ENCODE measurements at regions not wholly inside any gene's neighbourhood (a gene's known extent, or its start where the extent isn't known, plus 50 kb on each side); places are given as distances from the start of the nearest gene placed in this dataset.

DNA sequence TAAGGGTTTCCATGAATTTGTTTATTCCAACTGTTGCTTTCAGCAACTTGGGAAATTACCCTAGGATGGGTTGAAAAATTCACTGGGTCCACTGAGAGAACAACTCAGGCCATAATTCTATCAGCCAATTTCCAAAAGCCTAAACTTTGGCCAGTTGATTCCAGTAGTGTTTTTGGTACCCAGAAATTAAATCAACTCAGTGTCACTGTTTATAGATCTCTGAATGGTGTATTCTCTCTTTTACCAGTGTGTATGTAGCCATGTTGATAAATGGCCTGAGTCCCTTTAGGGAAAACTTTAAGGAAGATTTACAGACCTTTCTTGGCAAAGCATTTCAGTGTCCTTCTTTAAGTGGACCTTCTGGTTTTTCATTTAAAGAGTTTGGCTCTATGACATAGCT lies 636.4 kb downstream of the OTOL1 start:
- ATAC-seq = no peak
- no peak overlapping the region for H3K27ac ChIP-seq
- no peak overlapping the region for H3K4me3 ChIP-seq
- no peaks in the 10 kb centered on the region for H3K36me3 ChIP-seq
- H3K4me1 ChIP-seq = no peaks in the 10 kb centered on the region
- no peaks in the 10 kb centered on the region for H3K9me3 ChIP-seq
- TF ChIP-seq POLR2A (IDR thresholded peaks at IDR 0.05) = no peak
- H3K27me3 ChIP-seq = no peaks in the 10 kb centered on the region

DNA sequence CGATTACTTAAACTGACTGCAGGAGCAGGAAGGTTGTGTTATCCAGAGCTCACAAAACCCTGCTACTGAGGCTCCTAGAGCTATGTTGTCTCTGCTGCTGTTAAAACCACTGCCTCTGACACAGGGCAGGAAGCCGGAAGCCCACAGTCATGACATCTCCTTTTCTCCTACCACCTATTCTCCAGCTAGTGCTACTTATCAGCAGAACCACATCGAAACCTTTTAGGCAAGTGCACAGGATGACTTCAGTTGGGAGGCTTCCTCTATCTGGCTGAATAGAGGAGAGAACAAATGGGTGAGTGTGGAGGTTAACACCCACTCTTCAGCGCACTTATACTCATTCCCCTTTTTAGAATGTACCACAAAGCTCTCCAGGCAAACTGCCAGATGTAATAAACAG lies 638.0 kb downstream of the OTOL1 start:
- ATAC-seq = no peak
- 73 to 75% methylated on average over 2 to 4 of the region's 4 CpGs for whole genome bisulfite sequencing, 2 donors (ENCODE audit: low coverage in 1 of 2)
- Histone ChIP-seq H3K27me3 (no peaks in the 10 kb centered on the region), H3K36me3 (no peaks in the 10 kb centered on the region), H3K4me1 (peaks cover 0 to 15% (median 0%) of the 10 kb centered on the region in 3 donors), H3K4me3 (no peak overlapping the region), H3K27ac (no peak overlapping the region), H3K9me3 (no peaks in the 10 kb centered on the region)
- no peak for TF ChIP-seq POLR2AphosphoS5 (IDR thresholded peaks at IDR 0.05)
- TF ChIP-seq POLR2A (IDR thresholded peaks at IDR 0.05) = no peak
- TF ChIP-seq, protein P1, sequence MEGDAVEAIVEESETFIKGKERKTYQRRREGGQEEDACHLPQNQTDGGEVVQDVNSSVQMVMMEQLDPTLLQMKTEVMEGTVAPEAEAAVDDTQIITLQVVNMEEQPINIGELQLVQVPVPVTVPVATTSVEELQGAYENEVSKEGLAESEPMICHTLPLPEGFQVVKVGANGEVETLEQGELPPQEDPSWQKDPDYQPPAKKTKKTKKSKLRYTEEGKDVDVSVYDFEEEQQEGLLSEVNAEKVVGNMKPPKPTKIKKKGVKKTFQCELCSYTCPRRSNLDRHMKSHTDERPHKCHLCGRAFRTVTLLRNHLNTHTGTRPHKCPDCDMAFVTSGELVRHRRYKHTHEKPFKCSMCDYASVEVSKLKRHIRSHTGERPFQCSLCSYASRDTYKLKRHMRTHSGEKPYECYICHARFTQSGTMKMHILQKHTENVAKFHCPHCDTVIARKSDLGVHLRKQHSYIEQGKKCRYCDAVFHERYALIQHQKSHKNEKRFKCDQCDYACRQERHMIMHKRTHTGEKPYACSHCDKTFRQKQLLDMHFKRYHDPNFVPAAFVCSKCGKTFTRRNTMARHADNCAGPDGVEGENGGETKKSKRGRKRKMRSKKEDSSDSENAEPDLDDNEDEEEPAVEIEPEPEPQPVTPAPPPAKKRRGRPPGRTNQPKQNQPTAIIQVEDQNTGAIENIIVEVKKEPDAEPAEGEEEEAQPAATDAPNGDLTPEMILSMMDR (IDR thresholded peaks at IDR 0.05) = no peak
- no peak for TF ChIP-seq EP300 (IDR thresholded peaks at IDR 0.05)

DNA sequence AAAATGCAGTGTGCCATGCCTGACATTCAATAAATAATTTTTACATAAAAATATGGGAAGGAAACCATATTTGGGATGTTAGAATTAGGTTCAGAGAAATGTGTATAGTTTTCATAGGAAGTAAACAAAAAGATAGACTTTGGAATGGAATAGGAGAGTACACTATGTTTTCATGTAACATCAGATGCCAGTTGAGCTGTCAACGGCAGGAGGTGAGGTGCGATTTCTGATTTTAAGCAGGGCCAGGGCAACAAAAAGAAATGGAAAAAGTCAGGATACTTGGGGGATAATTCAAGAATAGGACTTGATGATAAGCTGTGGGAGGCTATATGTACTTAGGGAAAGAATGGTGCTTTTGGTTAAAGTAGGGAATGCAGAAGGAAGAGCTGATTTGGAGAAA lies 639.5 kb downstream of the OTOL1 start:
- no peak for ATAC-seq
- peaks cover 0 to 31% (median 4%) of the 10 kb centered on the region in 3 donors for H3K4me1 ChIP-seq
- H3K36me3 ChIP-seq = no peaks in the 10 kb centered on the region
- no peak overlapping the region for H3K4me3 ChIP-seq
- no peak for TF ChIP-seq POLR2AphosphoS5 (IDR thresholded peaks at IDR 0.05)
- TF ChIP-seq EP300 (IDR thresholded peaks at IDR 0.05) = no peak
- TF ChIP-seq, protein P1 (IDR thresholded peaks at IDR 0.05) = no peak
- no peak for TF ChIP-seq POLR2A (IDR thresholded peaks at IDR 0.05)
- H3K9me3 ChIP-seq = no peaks in the 10 kb centered on the region
- H3K27ac ChIP-seq = no peak overlapping the region
- H3K27me3 ChIP-seq = no peaks in the 10 kb centered on the region
- WGBS, 2 donors (ENCODE audit: low coverage in 1 of 2) = 95 to 100% methylated on average over 2 of the region's 2 CpGs

DNA sequence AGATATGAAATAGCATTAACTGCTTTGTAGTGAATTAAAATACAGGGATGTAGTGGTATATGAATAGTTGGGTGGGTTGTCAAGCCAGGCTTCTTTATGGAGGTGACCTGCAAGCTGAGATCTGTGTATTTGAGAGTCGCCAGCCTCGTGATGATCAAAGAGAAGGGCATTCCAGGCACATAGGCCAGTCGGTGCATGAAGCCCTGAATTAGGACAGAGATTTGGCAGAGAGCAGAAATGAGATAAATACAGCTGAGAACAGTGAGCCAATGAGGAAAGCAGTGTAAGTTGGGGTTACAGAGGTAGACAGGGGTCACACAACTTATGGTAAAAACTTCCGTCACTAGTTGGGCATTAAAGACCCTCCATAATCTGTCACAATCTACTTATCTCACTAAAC lies 641.9 kb downstream of the OTOL1 start:
- Histone ChIP-seq H3K4me3 (no peak overlapping the region), H3K4me1 (peaks cover 0 to 41% (median 4%) of the 10 kb centered on the region in 3 donors), H3K36me3 (no peaks in the 10 kb centered on the region), H3K27me3 (no peaks in the 10 kb centered on the region), H3K27ac (peak overlapping the region in 1 of 4 donors; percentile 41), H3K9me3 (no peaks in the 10 kb centered on the region)
- no peak for ATAC-seq
- 35 to 51% methylated on average over 2 to 4 of the region's 4 CpGs for WGBS, 2 donors (ENCODE audit: low coverage in 1 of 2)
- TF ChIP-seq POLR2AphosphoS5 (IDR thresholded peaks at IDR 0.05) = no peak

DNA sequence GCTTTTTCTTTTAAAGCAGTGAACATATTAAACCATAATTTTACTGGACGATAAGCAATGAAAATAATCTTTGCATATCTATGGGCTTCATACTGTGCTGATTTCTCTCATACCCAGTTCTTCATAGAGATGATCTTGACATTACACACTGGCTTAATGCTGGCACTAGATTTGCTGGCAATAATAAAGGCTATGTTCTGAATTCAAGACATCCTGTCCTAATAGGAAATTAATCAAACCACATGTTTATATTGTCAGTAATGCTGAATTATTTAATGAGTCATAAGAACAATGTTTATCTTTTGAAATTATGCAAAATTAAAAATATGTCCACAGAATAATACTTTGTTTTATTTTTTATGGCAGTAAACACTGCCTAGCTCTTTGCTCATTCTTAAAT lies 643.2 kb downstream of the OTOL1 start:
- peak; percentile 34 for ATAC-seq
- Histone ChIP-seq H3K4me1 (peaks cover 0 to 41% (median 4%) of the 10 kb centered on the region in 3 donors), H3K27ac (no peak overlapping the region), H3K27me3 (no peaks in the 10 kb centered on the region), H3K4me3 (no peak overlapping the region), H3K9me3 (no peaks in the 10 kb centered on the region), H3K36me3 (no peaks in the 10 kb centered on the region)
- WGBS, 2 donors (ENCODE audit: low coverage in 1 of 2) = 13 to 28% methylated on average over 1 of the region's 1 CpG
- TF ChIP-seq POLR2A (IDR thresholded peaks at IDR 0.05) = no peak
- TF ChIP-seq POLR2AphosphoS5 (IDR thresholded peaks at IDR 0.05) = peak; percentile 53
- TF ChIP-seq, protein P1 (IDR thresholded peaks at IDR 0.05) = no peak
- TF ChIP-seq EP300 (IDR thresholded peaks at IDR 0.05) = no peak

DNA sequence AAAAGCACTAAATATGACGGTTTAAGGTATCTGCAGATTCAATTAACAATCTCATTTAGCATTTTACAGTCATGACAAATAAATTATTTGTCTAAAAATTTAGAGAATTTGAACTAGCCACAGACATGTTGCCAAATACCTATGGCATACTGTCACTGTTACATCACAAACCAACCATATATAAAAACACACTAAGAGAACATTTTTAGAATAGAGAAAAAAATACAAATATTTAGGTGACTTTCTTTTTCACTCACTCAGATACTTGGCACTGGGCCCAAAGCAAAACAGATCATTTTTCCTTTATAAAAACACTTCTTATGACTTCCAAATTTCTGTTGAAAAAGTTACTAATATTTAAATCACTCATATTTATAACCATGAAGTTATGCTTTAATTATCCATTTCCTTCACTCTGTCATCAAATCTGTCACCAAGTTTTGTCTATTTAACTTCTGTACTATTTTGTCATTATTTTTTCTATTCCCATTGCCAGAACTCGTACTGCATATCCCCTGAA lies 644.7 kb downstream of the OTOL1 start:
- H3K27ac ChIP-seq = peak overlapping the region in 1 of 4 donors; percentile 12
- H3K9me3 ChIP-seq = no peaks in the 10 kb centered on the region
- no peaks in the 10 kb centered on the region for H3K27me3 ChIP-seq
- no peak for ATAC-seq
- peaks cover 0 to 41% (median 4%) of the 10 kb centered on the region in 3 donors for H3K4me1 ChIP-seq
- 14 to 59% methylated on average over 1 of the region's 2 CpGs for WGBS, 2 donors (ENCODE audit: low coverage in 1 of 2)
- TF ChIP-seq, protein P1 (IDR thresholded peaks at IDR 0.05) = no peak
- no peak overlapping the region for H3K4me3 ChIP-seq
- no peaks in the 10 kb centered on the region for H3K36me3 ChIP-seq

Measured in gastroesophageal sphincter (tissue), 4 donors.